ENCODE measurements at regions not wholly inside any gene's neighbourhood (a gene's known extent, or its start where the extent isn't known, plus 50 kb on each side); places are given as distances from the start of the nearest gene placed in this dataset.

- TF ChIP-seq ZNF518B (CRISPR knock-in tag; IDR thresholded peaks at IDR 0.05) = no peak
- TF ChIP-seq EGR1 (conservative IDR thresholded peaks at IDR 0.05) = no peak
- TF ChIP-seq ELK1 (CRISPR knock-in tag; IDR thresholded peaks at IDR 0.05) = no peak
- TF ChIP-seq ZNF318 (IDR thresholded peaks at IDR 0.05; ENCODE audit: borderline replicate concordance in 1 of 2, low read depth in 1 of 2) = no peak
- TF ChIP-seq EP300 (IDR thresholded peaks at IDR 0.05; ENCODE audit: low read length) = no peak
- no peak for TF ChIP-seq CTCF (IDR thresholded peaks at IDR 0.05 in 2 of 3, conservative IDR thresholded peaks at IDR 0.05 in 1 of 3; ENCODE audit: insufficient read depth in 2 of 3, low read depth in 1 of 3, low read length in 3 of 3)
- TF ChIP-seq FOXM1 (IDR thresholded peaks at IDR 0.05; ENCODE audit: low read depth) = no peak
- TF ChIP-seq FOXM1 (CRISPR knock-in tag; IDR thresholded peaks at IDR 0.05; ENCODE audit: low read depth) = no peak
- TF ChIP-seq NFIC (IDR thresholded peaks at IDR 0.05) = no peak
- no peak for TF ChIP-seq JUND (IDR thresholded peaks at IDR 0.05; ENCODE audit: borderline replicate concordance, low read depth, low read length)
- no peak for TF ChIP-seq JUND (tag; IDR thresholded peaks at IDR 0.05; ENCODE audit: borderline replicate concordance, low read depth, low read length)
- no peak for TF ChIP-seq HDAC2 (IDR thresholded peaks at IDR 0.05)
- no peak for TF ChIP-seq SMC3 (conservative IDR thresholded peaks at IDR 0.05; ENCODE audit: insufficient read depth, low read depth, low read length)
- TF ChIP-seq HDGF (IDR thresholded peaks at IDR 0.05) = no peak
Measured at GRCh38 chr2:48219555-48220436, 94.7 kb upstream of the FOXN2 start.

Measured in K562 (cell line).